Neural progenitor cell (in vitro differentiated cells): ENCODE measurements at regions not wholly inside any gene's neighbourhood (a gene's known extent, or its start where the extent isn't known, plus 50 kb on each side); places are given as distances from the start of the nearest gene placed in this dataset.

Experiments
- DNase-seq: peaks from one replicate; pipeline ENCODE4 v3.0.0-alpha.2; 2016; ENCODE audit warnings: low spot score
- H2AFZ ChIP-seq: fragments of 200-600 bp; sonication (generic); replicated peaks from 2 replicates; pipeline ENCODE4 v1.6.1; 2016; ENCODE audit warnings: antibody characterized with exemption
- H3F3A ChIP-seq: fragments of 200-600 bp; sonication (generic); 2 replicates; pipeline ENCODE4 v1.6.1; 2016; ENCODE audit warnings: antibody characterized with exemption, low read depth
- H3K27ac ChIP-seq: fragments of 200-600 bp; sonication (generic); 2 replicates; pipeline ENCODE4 v1.5.1; 2016; ENCODE audit warnings: mild to moderate bottlenecking
- H3K27me3 ChIP-seq: fragments of 200-600 bp; sonication (generic); 2 replicates; pipeline ENCODE4 v1.6.1; 2016; ENCODE audit warnings: mild to moderate bottlenecking, moderate library complexity
- H3K36me3 ChIP-seq: fragments of 200-600 bp; sonication (generic); 2 replicates; pipeline ENCODE4 v1.5.1; 2016
- H3K4me1 ChIP-seq: fragments of 200-600 bp; sonication (generic); 2 replicates; pipeline ENCODE4 v1.6.1; 2016; ENCODE audit warnings: mixed run types
- H3K4me2 ChIP-seq: fragments of 200-600 bp; sonication (generic); 2 replicates; pipeline ENCODE4 v1.6.1; 2016
- H3K4me3 ChIP-seq: fragments of 200-600 bp; sonication (generic); 2 replicates; pipeline ENCODE4 v1.5.1; 2016
- H3K79me2 ChIP-seq: fragments of 200-600 bp; sonication (generic); 2 replicates; pipeline ENCODE4 v1.6.1; 2016; ENCODE audit warnings: low read depth
- H3K9ac ChIP-seq: fragments of 200-600 bp; sonication (generic); 2 replicates; pipeline ENCODE4 v1.6.1; 2016
- H3K9me3 ChIP-seq: fragments of 200-600 bp; sonication (generic); 2 replicates; pipeline ENCODE4 v1.5.1; 2016; ENCODE audit warnings: low read depth
- H4K20me1 ChIP-seq: fragments of 200-600 bp; sonication (generic); 2 replicates; pipeline ENCODE4 v1.6.1; 2016; ENCODE audit warnings: low read depth
- H3K27ac Mint-ChIP-seq: 3 replicates; pipeline ENCODE4 v1.8.0; 2021; ENCODE audit warnings: mixed read lengths
- H3K27me3 Mint-ChIP-seq: 2 replicates; pipeline ENCODE4 v1.8.0; 2022; ENCODE audit warnings: low read depth, mild to moderate bottlenecking, inconsistent platforms, moderate library complexity, mixed read lengths; ENCODE audit not compliant: insufficient read depth
- H3K36me3 Mint-ChIP-seq: 3 replicates; pipeline ENCODE4 v1.8.0; 2021; ENCODE audit warnings: mixed read lengths
- H3K4me1 Mint-ChIP-seq: 3 replicates; pipeline ENCODE4 v1.8.0; 2021; ENCODE audit warnings: mixed read lengths
- H3K4me3 Mint-ChIP-seq: 3 replicates; pipeline ENCODE4 v1.8.0; 2021; ENCODE audit warnings: mild to moderate bottlenecking, moderate library complexity, mixed read lengths
- H3K9me3 Mint-ChIP-seq: 3 replicates; pipeline ENCODE4 v1.8.0; 2020; ENCODE audit warnings: mixed read lengths
- EZH2 ChIP-seq: fragments of 200-600 bp; sonication (generic); IDR thresholded peaks from 2 replicates; pipeline ENCODE4 v1.6.1; 2017; ENCODE audit warnings: antibody characterized with exemption, mild to moderate bottlenecking, moderate library complexity
- EZH2phosphoT487 ChIP-seq: fragments of 200-600 bp; sonication (generic); IDR thresholded peaks from 2 replicates; pipeline ENCODE4 v1.6.1; 2017; ENCODE audit warnings: antibody characterized with exemption
- TF ChIP-seq, protein P1 (sequence below): fragments of 200-600 bp; sonication (generic); IDR thresholded peaks from 2 replicates; pipeline ENCODE4 v1.5.1; 2017; ENCODE audit warnings: antibody characterized with exemption, mild to moderate bottlenecking

DNA sequence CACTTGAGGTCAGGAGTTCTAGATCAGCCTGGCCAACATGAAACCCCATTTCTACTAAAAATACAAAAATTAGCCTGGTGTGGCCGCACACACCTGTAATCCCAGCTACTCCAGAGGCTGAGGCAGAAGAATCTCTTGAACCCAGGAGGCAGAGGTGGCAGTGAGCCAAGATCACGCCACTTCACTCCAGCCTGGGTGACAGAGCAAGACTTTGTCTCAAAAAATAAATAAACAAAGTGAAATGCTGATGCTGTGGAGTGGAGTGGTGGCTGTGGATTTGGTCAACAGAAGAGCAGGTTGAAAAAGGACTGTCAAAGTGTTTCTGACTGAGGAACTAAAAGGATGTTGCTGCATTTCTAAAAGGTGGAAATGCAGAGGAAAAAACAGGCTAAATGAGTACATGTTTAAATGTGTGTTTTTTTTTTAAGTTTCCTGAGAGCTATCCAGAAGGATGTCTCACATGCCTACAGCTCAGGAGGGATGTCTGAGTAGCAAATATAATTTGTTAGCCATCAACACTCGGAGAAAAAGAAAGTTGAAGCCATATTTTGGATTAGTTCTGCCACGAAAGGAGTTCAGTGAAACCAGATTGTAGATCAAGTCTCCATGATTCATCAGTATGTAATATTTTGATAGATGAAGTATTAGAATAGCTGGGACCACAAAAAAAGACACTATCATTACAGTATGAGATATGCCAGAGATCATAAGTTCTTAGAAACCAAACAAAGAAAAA, 621.1 kb upstream of the ADGRB3 start:
- no peak overlapping the region for H3K9ac ChIP-seq
- no peaks in the 10 kb centered on the region for H3K27me3 ChIP-seq
- no peaks in the 10 kb centered on the region for H3F3A ChIP-seq
- no peaks in the 10 kb centered on the region for H3K27me3 Mint-ChIP-seq
- no peaks in the 10 kb centered on the region for H4K20me1 ChIP-seq
- H3K9me3 ChIP-seq, result no peaks in the 10 kb centered on the region
- H3K4me1 Mint-ChIP-seq, result no peaks in the 10 kb centered on the region
- H3K36me3 ChIP-seq, result no peaks in the 10 kb centered on the region
- no peaks in the 10 kb centered on the region for H3K79me2 ChIP-seq
- H3K27ac ChIP-seq, result no peak overlapping the region
- H3K4me2 ChIP-seq, result no peak overlapping the region
- H3K9me3 Mint-ChIP-seq, result no peaks in the 10 kb centered on the region
- no peak overlapping the region for H3K27ac Mint-ChIP-seq
- no peak overlapping the region for H3K4me3 Mint-ChIP-seq
- H2AFZ ChIP-seq, result no peak overlapping the region
- TF ChIP-seq, protein P1, sequence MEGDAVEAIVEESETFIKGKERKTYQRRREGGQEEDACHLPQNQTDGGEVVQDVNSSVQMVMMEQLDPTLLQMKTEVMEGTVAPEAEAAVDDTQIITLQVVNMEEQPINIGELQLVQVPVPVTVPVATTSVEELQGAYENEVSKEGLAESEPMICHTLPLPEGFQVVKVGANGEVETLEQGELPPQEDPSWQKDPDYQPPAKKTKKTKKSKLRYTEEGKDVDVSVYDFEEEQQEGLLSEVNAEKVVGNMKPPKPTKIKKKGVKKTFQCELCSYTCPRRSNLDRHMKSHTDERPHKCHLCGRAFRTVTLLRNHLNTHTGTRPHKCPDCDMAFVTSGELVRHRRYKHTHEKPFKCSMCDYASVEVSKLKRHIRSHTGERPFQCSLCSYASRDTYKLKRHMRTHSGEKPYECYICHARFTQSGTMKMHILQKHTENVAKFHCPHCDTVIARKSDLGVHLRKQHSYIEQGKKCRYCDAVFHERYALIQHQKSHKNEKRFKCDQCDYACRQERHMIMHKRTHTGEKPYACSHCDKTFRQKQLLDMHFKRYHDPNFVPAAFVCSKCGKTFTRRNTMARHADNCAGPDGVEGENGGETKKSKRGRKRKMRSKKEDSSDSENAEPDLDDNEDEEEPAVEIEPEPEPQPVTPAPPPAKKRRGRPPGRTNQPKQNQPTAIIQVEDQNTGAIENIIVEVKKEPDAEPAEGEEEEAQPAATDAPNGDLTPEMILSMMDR, result no peak
- TF ChIP-seq EZH2 (no peak), EZH2phosphoT487 (no peak)
- no peak for DNase-seq
- H3K36me3 Mint-ChIP-seq, result no peaks in the 10 kb centered on the region
- no peaks in the 10 kb centered on the region for H3K4me1 ChIP-seq
- H3K4me3 ChIP-seq, result no peak overlapping the region

DNA sequence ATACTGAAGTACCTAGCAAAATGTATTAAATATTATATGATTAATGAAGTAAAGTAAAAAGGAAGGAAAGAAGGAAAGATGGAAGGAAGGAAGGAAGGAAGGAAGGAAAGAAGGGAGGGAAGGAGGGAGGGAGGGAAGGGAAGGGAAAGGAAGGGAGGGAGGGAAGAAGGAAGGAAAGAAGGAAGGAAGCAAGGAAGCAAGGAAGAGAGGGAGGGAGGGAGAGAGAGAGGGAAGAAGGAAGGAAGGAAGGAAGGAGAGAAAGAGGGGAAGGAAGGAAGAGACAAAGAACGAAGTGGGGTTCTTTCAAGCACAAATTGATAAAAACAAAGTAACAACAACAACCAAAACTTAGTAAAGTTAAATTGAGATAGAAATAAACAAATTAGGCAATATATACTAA, 622.3 kb upstream of the ADGRB3 start:
- Histone ChIP-seq H3K4me1 (no peaks in the 10 kb centered on the region), H3F3A (no peaks in the 10 kb centered on the region), H3K36me3 (no peaks in the 10 kb centered on the region), H3K4me3 (no peak overlapping the region), H3K9me3 (no peaks in the 10 kb centered on the region), H4K20me1 (no peaks in the 10 kb centered on the region), H3K79me2 (no peaks in the 10 kb centered on the region), H3K27me3 (no peaks in the 10 kb centered on the region), H3K4me2 (no peak overlapping the region), H3K9ac (no peak overlapping the region), H2AFZ (no peak overlapping the region), H3K27ac (no peak overlapping the region)
- no peak for DNase-seq
- no peak overlapping the region for H3K27ac Mint-ChIP-seq
- no peaks in the 10 kb centered on the region for H3K27me3 Mint-ChIP-seq
- H3K4me3 Mint-ChIP-seq, result no peak overlapping the region
- no peaks in the 10 kb centered on the region for H3K4me1 Mint-ChIP-seq
- no peaks in the 10 kb centered on the region for H3K9me3 Mint-ChIP-seq
- TF ChIP-seq EZH2, result no peak
- TF ChIP-seq EZH2phosphoT487, result no peak
- TF ChIP-seq, protein P1, result no peak
- H3K36me3 Mint-ChIP-seq, result no peaks in the 10 kb centered on the region

DNA sequence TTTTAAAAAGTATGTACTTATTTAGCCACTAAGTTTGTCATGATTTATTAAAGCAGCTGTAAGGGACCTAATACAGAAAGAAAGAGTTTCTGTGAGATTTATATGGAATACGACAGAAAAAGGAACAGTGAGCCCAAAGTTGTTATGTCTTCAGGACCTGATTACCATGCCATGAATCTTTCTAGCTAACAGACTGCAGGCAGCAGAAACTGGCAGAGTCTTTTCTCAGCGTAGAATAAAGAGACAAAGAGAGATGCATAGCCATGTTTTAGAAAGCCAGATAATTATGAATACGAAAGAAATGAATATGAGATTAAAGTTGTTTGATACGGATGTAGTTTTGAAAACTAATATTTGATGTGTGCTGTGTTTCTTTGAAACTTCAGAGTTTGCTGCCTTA, 624.1 kb upstream of the ADGRB3 start:
- no peaks in the 10 kb centered on the region for H3K9me3 ChIP-seq
- no peaks in the 10 kb centered on the region for H3K36me3 ChIP-seq
- no peak overlapping the region for H2AFZ ChIP-seq
- H3K9me3 Mint-ChIP-seq, result no peaks in the 10 kb centered on the region
- H4K20me1 ChIP-seq, result no peaks in the 10 kb centered on the region
- no peak overlapping the region for H3K4me3 Mint-ChIP-seq
- no peak overlapping the region for H3K4me2 ChIP-seq
- H3K79me2 ChIP-seq, result no peaks in the 10 kb centered on the region
- H3K4me1 ChIP-seq, result no peaks in the 10 kb centered on the region
- no peaks in the 10 kb centered on the region for H3K4me1 Mint-ChIP-seq
- H3F3A ChIP-seq, result no peaks in the 10 kb centered on the region
- H3K27ac Mint-ChIP-seq, result no peak overlapping the region
- no peaks in the 10 kb centered on the region for H3K27me3 ChIP-seq
- no peak overlapping the region for H3K4me3 ChIP-seq
- no peaks in the 10 kb centered on the region for H3K27me3 Mint-ChIP-seq
- H3K27ac ChIP-seq, result no peak overlapping the region
- no peak for DNase-seq
- no peak for TF ChIP-seq EZH2phosphoT487
- TF ChIP-seq EZH2, result no peak
- TF ChIP-seq, protein P1, result no peak
- no peaks in the 10 kb centered on the region for H3K36me3 Mint-ChIP-seq
- H3K9ac ChIP-seq, result no peak overlapping the region
